Gastroesophageal sphincter (tissue), 4 donors: ENCODE measurements at regions not wholly inside any gene's neighbourhood (a gene's known extent, or its start where the extent isn't known, plus 50 kb on each side); places are given as distances from the start of the nearest gene placed in this dataset.

Source experiments
- ATAC-seq: fragments of 150-250 bp; one replicate; pipeline ENCODE4 v1.9.1; 2016; ENCODE audit warnings: mild to moderate bottlenecking, moderate library complexity
- H3K27ac ChIP-seq, 4 donors: fragments of 200-600 bp; sonication (generic) in 3 of 4; 1 replicate in 3 of 4; 2 replicates in 1 of 4; pipeline ENCODE4 v1.5.1; 2016 to 2019
- H3K27me3 ChIP-seq: fragments of 200-600 bp; sonication (generic); one replicate; pipeline ENCODE4 v1.5.1; 2019
- H3K36me3 ChIP-seq, 2 donors: fragments of 200-600 bp; sonication (generic); one replicate each; pipeline ENCODE4 v1.5.1; 2019; ENCODE audit warnings: control low read depth in 1 of 2
- H3K4me1 ChIP-seq, 3 donors: fragments of 200-600 bp; sonication (generic); 1 replicate in 2 of 3; 2 replicates in 1 of 3; pipeline ENCODE4 v1.5.1; 2016 to 2019; ENCODE audit warnings: control low read depth in 2 of 3
- H3K4me3 ChIP-seq, 2 donors: fragments of 200-600 bp; sonication (generic); one replicate each; pipeline ENCODE4 v1.5.1; 2019; ENCODE audit warnings: mild to moderate bottlenecking in 1 of 2, moderate library complexity in 1 of 2
- H3K9me3 ChIP-seq, 3 donors: fragments of 200-600 bp; sonication (generic); one replicate each; pipeline ENCODE4 v1.5.1; 2017 to 2019; ENCODE audit warnings: control low read depth in 2 of 3
- CTCF ChIP-seq, 4 experiments: fragments of 200-600 bp in 2 of 4; fragments of 450-650 bp in 2 of 4; sonication (generic) in 1 of 4; IDR thresholded peaks; one replicate each; pipeline ENCODE4 v1.5.1; 2017 to 2019; ENCODE audit warnings: antibody characterized with exemption in 4 of 4, mild to moderate bottlenecking in 2 of 4, moderate library complexity in 2 of 4
- EP300 ChIP-seq: sonication (generic); formaldehyde crosslinking; IDR thresholded peaks from one replicate; pipeline ENCODE4 v1.6.1; 2017; ENCODE audit warnings: antibody characterized with exemption, mild to moderate bottlenecking
- POLR2A ChIP-seq, 2 donors: fragments of 450-650 bp; IDR thresholded peaks; one replicate each; pipeline ENCODE4 v1.6.1; 2017; ENCODE audit warnings: antibody characterized with exemption in 2 of 2, mild to moderate bottlenecking in 2 of 2, moderate library complexity in 1 of 2
- POLR2AphosphoS5 ChIP-seq: sonication (generic); formaldehyde crosslinking; IDR thresholded peaks from one replicate; pipeline ENCODE4 v1.6.1; 2017; ENCODE audit warnings: antibody characterized with exemption
- WGBS, 2 donors: methylation state at CpG; one replicate each; pipeline ENCODE4 v1.1.5; 2018; ENCODE audit warnings: low coverage in 1 of 2; 5-methylcytosine and 5-hydroxymethylcytosine counted together

DNA sequence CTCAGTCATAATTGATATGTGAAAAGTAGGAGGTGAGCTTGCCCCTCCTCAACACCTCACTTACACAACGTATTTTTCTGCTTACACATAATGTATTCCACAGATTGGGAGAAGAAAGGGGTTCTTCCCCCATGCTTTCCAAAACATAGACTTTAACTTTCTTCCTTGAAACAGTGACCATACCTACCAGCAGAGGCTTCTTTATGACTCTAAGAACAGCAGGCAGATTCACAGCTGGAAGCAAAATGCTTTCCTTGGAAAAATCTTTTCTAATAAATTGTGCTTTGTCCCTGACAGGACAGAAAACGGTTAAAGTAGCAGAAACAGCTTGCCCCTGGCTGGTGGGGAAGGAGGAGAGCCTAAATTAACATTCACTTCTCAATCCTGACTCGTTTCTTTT lies 629.1 kb upstream of the IMPG1 start:
- TF ChIP-seq POLR2AphosphoS5 (no peak), POLR2A (IDR thresholded peaks at IDR 0.05) (no peak), EP300 (no peak), CTCF (IDR thresholded peaks at IDR 0.05) (no peak)
- Histone ChIP-seq H3K4me1 (no peaks in the 10 kb centered on the region), H3K9me3 (no peaks in the 10 kb centered on the region), H3K27ac (no peak overlapping the region), H3K36me3 (no peaks in the 10 kb centered on the region), H3K4me3 (no peak overlapping the region), H3K27me3 (no peaks in the 10 kb centered on the region)
- WGBS, 2 donors: 29 to 39% methylated on average over 1 to 3 of the region's 3 CpGs
- ATAC-seq: no peak

DNA sequence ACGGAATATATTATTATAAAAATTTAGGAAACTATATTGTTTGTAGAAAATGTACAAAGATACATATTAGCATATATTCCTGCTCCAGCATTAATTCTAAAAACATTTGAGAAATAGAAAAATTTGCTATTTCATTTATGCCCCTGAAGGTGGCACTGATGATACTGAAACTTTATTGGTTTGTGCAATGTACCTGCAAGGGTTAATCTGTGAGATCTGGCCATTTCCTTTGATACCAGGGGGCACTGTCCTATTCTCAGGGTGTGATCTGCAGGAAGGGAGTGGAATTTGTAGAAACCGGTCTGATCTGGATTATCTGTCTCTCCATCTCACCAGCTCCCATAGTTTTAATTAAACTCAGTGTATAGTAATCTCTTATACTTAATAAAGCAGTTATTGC lies 625.1 kb upstream of the IMPG1 start:
- H3K27ac ChIP-seq: no peak overlapping the region
- no peaks in the 10 kb centered on the region for H3K27me3 ChIP-seq
- TF ChIP-seq CTCF (IDR thresholded peaks at IDR 0.05) (no peak), POLR2AphosphoS5 (no peak), POLR2A (IDR thresholded peaks at IDR 0.05) (no peak), EP300 (no peak)
- WGBS, 2 donors: 49 to 52% methylated on average over 2 of the region's 2 CpGs
- H3K9me3 ChIP-seq: no peaks in the 10 kb centered on the region
- H3K4me3 ChIP-seq: no peak overlapping the region
- no peak for ATAC-seq
- H3K4me1 ChIP-seq: no peaks in the 10 kb centered on the region
- H3K36me3 ChIP-seq: no peaks in the 10 kb centered on the region

GRCh38 chr6:76694795-76695194 lies 622.3 kb upstream of the IMPG1 start:
- no peak for TF ChIP-seq CTCF (IDR thresholded peaks at IDR 0.05)
- TF ChIP-seq EP300: no peak
- no peak for TF ChIP-seq POLR2AphosphoS5
- no peak for TF ChIP-seq POLR2A (IDR thresholded peaks at IDR 0.05)
- 67% methylated on average over 1 of the region's 1 CpG; no CpG with 5 or more reads in 1 of the 2 donors for WGBS, 2 donors
- no peaks in the 10 kb centered on the region for H3K27me3 ChIP-seq
- no peaks in the 10 kb centered on the region for H3K36me3 ChIP-seq
- no peak for ATAC-seq
- no peak overlapping the region for H3K27ac ChIP-seq
- H3K4me1 ChIP-seq: no peaks in the 10 kb centered on the region
- H3K4me3 ChIP-seq: no peak overlapping the region
- no peaks in the 10 kb centered on the region for H3K9me3 ChIP-seq

DNA sequence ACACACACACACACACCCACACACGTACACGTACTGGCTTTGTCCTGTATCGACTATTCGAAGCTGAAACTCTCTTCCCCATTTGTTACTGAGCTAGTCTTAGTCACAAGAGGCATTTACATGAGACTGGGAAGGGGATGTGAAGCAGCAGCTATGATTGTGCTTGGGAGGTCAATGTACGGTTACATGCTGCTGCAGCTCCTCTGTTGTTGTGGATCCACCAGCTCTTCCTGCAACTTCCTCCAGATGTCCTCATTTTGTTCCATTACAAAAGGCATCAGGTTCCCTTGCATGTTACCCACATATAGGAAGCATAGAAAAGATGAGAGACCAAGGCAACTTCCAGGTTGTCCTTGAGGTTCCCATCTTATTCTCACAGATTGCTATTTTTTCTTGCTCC lies 612.4 kb upstream of the IMPG1 start:
- no peak overlapping the region for H3K27ac ChIP-seq
- no peak overlapping the region for H3K4me3 ChIP-seq
- WGBS, 2 donors: 73% methylated on average over 5 of the region's 5 CpGs
- no peak for TF ChIP-seq POLR2A (IDR thresholded peaks at IDR 0.05)
- TF ChIP-seq EP300: no peak
- TF ChIP-seq CTCF (IDR thresholded peaks at IDR 0.05): no peak
- TF ChIP-seq POLR2AphosphoS5: no peak
- peaks cover 0 to 3% (median 0%) of the 10 kb centered on the region in 3 donors for H3K9me3 ChIP-seq
- no peaks in the 10 kb centered on the region for H3K36me3 ChIP-seq
- H3K4me1 ChIP-seq: no peaks in the 10 kb centered on the region
- no peak for ATAC-seq
- H3K27me3 ChIP-seq: no peaks in the 10 kb centered on the region

GRCh38 chr6:76683985-76684384 lies 611.5 kb upstream of the IMPG1 start:
- TF ChIP-seq POLR2AphosphoS5 (no peak), EP300 (no peak), POLR2A (IDR thresholded peaks at IDR 0.05) (no peak), CTCF (IDR thresholded peaks at IDR 0.05) (no peak)
- Histone ChIP-seq H3K4me1 (no peaks in the 10 kb centered on the region), H3K4me3 (no peak overlapping the region), H3K36me3 (no peaks in the 10 kb centered on the region), H3K9me3 (peaks cover 0 to 3% (median 0%) of the 10 kb centered on the region in 3 donors), H3K27ac (no peak overlapping the region), H3K27me3 (no peaks in the 10 kb centered on the region)
- ATAC-seq: no peak
- whole genome bisulfite sequencing, 2 donors: no CpG with 5 or more reads among the region's 2 CpGs
